ENCODE measurements at regions not wholly inside any gene's neighbourhood (a gene's known extent, or its start where the extent isn't known, plus 50 kb on each side); places are given as distances from the start of the nearest gene placed in this dataset.

DNA sequence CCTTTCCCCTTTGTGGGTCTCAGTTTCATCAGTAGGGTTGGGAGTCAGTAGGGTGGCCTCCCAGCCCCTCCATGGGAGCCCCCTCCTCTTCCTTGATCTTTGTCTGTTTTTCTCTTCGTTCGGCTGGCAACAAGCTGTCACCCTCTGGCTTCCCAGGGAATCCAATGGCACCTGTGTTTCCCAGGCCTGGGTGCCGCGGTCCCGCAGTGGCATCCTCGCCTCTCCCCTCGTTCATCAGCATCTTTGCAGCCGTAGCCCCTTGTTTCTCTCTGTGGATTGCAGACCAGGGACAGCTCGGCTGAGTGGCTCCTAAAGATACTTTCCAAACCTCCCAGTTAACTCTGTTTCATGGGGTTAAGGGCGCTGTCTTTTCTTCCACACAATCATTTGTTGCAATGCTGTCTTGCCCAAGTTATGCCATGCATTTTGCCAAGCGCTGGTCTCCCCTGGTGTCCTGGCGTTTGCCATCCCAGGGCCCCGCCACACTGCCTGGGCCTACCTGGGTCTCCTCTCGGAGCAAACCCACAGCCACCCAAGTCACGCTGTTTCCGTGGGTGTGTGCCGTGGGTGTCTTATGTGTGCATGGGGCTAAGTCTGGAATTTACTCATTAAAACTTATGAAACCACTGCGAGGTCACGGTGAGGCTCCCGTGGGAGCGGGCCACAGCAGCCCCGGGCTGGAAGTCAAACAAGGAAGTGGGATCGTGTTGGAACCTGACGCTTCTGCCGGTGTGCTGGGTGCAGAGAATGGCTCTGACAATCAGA lies 189.4 kb upstream of the SHH start:
- Histone ChIP-seq H3K36me3 (no peaks in the 10 kb centered on the region), H3K27ac (no peak overlapping the region), H3K4me3 (ENCODE audit: low read depth, low read length) (no peak overlapping the region), H3K27me3 (ENCODE audit: insufficient read depth, low read depth, severe bottlenecking) (peaks cover 98% of the 10 kb centered on the region), H3K9me3 (ENCODE audit: severe bottlenecking) (peaks cover 3% of the 10 kb centered on the region)
- no peak for DNase-seq
- TF ChIP-seq, protein P1, sequence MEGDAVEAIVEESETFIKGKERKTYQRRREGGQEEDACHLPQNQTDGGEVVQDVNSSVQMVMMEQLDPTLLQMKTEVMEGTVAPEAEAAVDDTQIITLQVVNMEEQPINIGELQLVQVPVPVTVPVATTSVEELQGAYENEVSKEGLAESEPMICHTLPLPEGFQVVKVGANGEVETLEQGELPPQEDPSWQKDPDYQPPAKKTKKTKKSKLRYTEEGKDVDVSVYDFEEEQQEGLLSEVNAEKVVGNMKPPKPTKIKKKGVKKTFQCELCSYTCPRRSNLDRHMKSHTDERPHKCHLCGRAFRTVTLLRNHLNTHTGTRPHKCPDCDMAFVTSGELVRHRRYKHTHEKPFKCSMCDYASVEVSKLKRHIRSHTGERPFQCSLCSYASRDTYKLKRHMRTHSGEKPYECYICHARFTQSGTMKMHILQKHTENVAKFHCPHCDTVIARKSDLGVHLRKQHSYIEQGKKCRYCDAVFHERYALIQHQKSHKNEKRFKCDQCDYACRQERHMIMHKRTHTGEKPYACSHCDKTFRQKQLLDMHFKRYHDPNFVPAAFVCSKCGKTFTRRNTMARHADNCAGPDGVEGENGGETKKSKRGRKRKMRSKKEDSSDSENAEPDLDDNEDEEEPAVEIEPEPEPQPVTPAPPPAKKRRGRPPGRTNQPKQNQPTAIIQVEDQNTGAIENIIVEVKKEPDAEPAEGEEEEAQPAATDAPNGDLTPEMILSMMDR (IDR thresholded peaks at IDR 0.05; ENCODE audit: low read depth, low read length), result no peak

DNA sequence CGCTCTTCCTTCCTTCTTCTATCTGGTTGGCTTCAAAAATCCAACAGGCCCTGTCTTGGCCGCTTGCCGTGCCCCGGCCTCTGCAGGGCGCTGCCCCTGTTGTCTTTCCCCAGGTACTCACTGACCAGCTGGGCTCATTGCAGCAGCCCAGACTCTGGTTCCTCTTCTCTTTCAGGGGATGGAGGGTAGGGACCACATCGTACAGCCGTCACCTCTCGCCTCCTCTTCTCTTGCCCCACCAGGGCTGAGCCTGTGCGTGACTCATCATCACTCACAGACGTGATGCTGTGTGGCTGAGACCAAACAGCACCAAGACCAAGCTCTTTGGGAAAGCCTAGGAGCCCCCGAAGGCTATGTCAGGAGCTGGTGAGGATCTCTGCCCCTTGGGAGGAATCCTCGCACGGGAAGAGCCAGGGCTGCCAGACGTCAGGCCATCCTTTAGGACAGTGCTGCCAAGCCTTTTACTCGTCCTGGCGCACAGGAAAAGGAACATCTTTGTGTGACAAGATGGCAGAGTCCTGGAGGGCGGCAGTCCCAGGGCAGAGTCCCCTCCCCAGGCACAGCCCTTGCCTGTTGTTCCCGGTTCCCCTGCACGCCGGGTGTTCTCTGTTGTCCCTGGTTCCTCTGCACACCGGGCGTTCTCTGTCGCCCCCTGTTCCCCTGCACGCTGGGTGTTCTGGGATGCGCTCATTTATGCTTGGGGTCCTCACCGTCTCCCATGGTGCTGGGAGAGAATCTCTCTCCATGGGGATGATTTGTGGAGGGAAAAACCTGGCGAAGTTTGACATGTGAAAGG lies 188.5 kb upstream of the SHH start:
- DNase-seq, result no peak
- TF ChIP-seq, protein P1 (IDR thresholded peaks at IDR 0.05; ENCODE audit: low read depth, low read length), result no peak
- peaks cover 98% of the 10 kb centered on the region for H3K27me3 ChIP-seq (ENCODE audit: insufficient read depth, low read depth, severe bottlenecking)

DNA sequence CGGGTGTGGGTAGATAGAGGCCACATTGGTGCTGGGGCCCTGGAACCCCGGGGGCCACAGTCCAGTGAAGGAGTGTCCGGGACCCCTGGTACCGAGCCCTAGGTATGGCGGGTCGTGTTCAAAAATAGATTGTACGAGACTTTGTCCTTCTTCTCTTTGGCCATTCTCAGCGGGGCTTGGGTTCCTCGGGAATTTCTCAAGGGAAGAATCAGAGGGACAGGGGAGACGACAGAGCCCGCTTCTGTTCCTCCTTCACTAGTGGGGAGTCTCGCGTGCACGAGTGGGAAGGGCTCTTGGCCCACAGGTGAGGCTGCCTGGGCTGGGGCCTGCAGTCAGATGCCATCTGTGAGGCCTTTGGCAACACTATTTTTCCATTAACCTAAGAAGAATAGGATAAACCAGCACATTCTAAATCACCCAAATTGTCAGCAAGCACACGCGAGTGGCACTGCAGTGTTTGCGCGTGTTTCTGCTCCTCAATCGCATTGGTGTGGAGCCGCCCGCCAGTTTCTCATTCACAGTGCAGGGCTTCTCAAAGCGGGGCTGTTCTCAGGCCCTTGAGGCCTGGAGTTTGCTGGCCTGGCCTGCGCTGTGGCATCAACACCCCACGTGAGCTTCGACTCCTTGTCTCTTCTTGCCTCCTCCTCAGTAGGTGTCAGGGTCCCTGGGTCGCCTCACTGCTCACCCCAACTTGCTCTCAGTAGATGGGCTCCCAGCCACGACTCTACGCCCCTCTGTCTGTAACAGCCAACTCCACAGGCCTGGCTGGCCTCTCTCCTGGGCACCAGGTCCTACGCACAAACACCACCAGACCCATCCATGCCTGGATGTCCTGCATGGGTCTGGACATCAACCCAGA lies 187.6 kb upstream of the SHH start:
- no peak for DNase-seq
- TF ChIP-seq, protein P1 (IDR thresholded peaks at IDR 0.05; ENCODE audit: low read depth, low read length), result no peak
- Histone ChIP-seq H3K27me3 (ENCODE audit: insufficient read depth, low read depth, severe bottlenecking) (peaks cover 96% of the 10 kb centered on the region), H3K4me3 (ENCODE audit: low read depth, low read length) (no peak overlapping the region), H3K27ac (no peak overlapping the region), H3K9me3 (ENCODE audit: severe bottlenecking) (peaks cover 3% of the 10 kb centered on the region), H3K36me3 (no peaks in the 10 kb centered on the region)

More for the DNA sequence above, 188.5 kb upstream of the SHH start:
- Histone ChIP-seq H3K4me3 (ENCODE audit: low read depth, low read length) (no peak overlapping the region), H3K9me3 (ENCODE audit: severe bottlenecking) (peaks cover 3% of the 10 kb centered on the region), H3K27ac (no peak overlapping the region), H3K36me3 (no peaks in the 10 kb centered on the region)

DNA sequence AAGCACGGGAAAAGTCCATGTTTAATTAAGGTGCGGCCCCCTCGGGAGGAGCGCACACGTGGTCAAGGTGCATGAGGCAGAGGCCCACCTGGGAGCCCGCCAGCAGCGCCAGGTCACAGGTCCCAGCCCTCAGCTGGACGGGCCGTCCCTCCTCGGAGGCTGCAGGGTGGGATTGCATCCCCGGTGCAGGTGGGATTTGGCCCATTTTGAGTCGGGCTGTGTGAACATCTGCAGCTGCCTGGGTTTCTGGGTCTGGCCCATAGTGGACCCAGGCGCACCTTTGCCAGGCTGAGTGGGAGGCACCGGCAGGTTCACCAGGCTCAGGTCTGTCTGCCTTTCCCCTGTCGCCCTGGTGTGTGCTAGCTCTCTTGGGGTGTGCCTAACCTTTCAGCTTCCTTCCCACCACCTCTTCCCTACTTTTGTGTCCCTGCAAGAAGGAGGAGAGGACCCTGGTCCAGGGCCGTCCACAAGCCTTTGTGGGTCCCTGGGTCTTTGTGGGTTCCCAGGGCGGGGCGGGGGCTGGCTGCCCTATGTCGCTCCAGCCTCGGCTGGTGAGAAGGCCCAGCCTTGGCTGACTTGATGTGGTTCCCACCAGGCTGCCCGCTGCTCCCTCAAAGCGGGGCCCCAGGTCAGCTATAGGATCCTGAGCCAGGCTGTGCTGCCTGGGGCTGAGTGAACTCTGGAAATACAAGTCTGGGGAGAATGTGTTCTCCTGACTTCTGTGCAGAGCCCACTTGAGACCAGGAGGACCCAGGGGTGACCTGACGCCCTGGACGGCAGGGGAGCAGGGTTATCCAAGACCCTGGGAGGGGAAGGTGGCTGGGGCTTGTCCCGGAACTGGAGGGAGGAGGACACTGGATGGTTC lies 186.7 kb upstream of the SHH start:
- TF ChIP-seq, protein P1 (IDR thresholded peaks at IDR 0.05; ENCODE audit: low read depth, low read length), result no peak
- Histone ChIP-seq H3K27me3 (ENCODE audit: insufficient read depth, low read depth, severe bottlenecking) (peaks cover 96% of the 10 kb centered on the region), H3K36me3 (no peaks in the 10 kb centered on the region), H3K4me3 (ENCODE audit: low read depth, low read length) (no peak overlapping the region), H3K27ac (no peak overlapping the region), H3K9me3 (ENCODE audit: severe bottlenecking) (peaks cover 3% of the 10 kb centered on the region)
- DNase-seq, result no peak

DNA sequence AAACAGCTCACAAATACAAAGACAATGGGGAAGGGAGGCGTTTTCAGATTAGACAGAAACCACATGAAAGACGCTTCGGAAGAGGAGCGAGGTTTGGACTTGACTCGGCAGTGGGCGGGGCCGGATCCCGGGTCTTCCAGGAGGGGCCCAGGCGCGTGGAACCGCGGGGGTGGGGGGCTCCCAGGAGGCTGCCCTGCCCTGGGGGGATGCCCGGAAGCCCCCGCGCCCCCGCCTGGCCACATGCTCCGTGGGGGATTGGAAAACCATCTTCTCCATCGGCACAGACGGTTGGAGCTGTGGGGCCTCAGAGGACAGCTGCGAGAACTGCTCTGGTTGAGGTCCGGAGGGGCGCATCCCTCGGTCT lies 186.0 kb upstream of the SHH start:
- H3K36me3 ChIP-seq, result no peaks in the 10 kb centered on the region
- H3K27me3 ChIP-seq (ENCODE audit: insufficient read depth, low read depth, severe bottlenecking), result peaks cover 95% of the 10 kb centered on the region
- DNase-seq, result no peak
- no peak overlapping the region for H3K27ac ChIP-seq
- TF ChIP-seq, protein P1 (IDR thresholded peaks at IDR 0.05; ENCODE audit: low read depth, low read length), result no peak
- H3K9me3 ChIP-seq (ENCODE audit: severe bottlenecking), result peaks cover 3% of the 10 kb centered on the region
- H3K4me3 ChIP-seq (ENCODE audit: low read depth, low read length), result no peak overlapping the region
